ENCODE measurements at regions not wholly inside any gene's neighbourhood (a gene's known extent, or its start where the extent isn't known, plus 50 kb on each side); places are given as distances from the start of the nearest gene placed in this dataset.

DNA sequence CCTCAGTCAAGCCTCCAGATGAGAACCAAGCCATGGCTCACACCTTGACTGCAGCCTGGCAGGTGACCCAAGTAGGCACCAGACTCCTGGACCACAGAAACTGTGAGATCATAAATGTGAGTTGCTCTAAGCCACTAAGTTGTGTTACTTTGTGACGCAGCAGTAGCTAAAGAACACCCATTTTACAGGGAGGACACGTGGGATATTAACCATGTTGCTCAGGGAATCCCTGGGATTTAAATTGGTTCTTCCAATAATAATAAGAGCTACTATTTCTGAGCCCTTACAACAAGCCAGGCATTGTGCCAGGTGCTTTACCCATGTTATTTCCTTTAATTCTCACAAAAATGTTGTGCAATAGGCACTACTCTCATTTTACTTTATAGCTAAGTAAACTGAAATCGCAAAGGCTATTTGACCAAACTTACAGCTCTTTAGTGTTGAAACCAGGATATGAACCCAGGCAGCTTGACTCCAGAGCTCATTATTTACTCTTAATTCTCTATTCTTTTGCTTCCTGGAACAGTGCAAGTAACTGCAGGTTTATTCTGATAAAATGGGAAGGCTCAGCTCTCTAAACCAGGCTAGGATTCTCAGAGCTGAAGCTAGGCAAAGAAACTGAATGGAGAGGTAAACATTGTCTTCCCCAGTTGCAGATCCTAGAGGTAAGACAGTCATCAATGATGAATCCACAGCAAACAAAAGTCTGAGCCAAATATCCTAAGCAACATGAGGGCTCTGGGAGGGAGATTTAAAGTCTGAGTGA lies 294.4 kb downstream of the KBTBD8 start:
- intact Hi-C loops (cut with DNase I; ENCODE audit: low total_unique reads) = no loop called here
- H3K27ac ChIP-seq = peak overlapping the region in 1 of 8 donors; percentile 14
- no peak overlapping the region for H3K4me3 ChIP-seq
- no peaks in the 10 kb centered on the region for H3K9me3 ChIP-seq
- H3K36me3 ChIP-seq = no peaks in the 10 kb centered on the region
- TF ChIP-seq, protein P1, sequence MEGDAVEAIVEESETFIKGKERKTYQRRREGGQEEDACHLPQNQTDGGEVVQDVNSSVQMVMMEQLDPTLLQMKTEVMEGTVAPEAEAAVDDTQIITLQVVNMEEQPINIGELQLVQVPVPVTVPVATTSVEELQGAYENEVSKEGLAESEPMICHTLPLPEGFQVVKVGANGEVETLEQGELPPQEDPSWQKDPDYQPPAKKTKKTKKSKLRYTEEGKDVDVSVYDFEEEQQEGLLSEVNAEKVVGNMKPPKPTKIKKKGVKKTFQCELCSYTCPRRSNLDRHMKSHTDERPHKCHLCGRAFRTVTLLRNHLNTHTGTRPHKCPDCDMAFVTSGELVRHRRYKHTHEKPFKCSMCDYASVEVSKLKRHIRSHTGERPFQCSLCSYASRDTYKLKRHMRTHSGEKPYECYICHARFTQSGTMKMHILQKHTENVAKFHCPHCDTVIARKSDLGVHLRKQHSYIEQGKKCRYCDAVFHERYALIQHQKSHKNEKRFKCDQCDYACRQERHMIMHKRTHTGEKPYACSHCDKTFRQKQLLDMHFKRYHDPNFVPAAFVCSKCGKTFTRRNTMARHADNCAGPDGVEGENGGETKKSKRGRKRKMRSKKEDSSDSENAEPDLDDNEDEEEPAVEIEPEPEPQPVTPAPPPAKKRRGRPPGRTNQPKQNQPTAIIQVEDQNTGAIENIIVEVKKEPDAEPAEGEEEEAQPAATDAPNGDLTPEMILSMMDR (IDR thresholded peaks at IDR 0.05 in 8 of 11, conservative IDR thresholded peaks at IDR 0.05 in 3 of 11) = no peak
- TF ChIP-seq POLR2A (IDR thresholded peaks at IDR 0.05) (no peak), POLR2AphosphoS5 (IDR thresholded peaks at IDR 0.05) (no peak)
- H3K4me1 ChIP-seq = peaks cover 0 to 18% (median 0%) of the 10 kb centered on the region in 6 donors
- no peak for DNase-seq
- no peaks in the 10 kb centered on the region for H3K27me3 ChIP-seq (replicated peaks in 1 of 7)
- 65 to 78% (median 70%) methylated on average over 3 of the region's 3 CpGs for WGBS, 5 donors

DNA sequence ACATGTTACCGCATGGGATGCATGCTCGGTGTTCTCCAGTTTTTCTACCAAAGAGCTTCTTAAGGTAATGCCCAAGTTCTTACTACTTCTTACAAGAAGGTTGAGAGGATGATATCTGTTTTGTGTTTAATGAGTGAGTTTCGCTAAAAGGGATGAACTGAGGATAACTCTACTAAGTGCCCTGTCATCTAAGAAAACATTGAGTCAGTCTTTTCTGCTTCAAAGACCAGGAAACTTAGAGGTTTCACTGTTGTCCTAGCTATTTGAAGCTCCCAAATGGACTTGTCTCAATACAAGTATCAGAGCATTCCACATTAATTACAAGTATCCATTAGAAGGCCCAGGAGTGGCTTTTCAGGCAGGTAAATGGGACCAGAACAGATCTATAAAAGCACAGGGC lies 296.2 kb downstream of the KBTBD8 start:
- peaks cover 0 to 18% (median 0%) of the 10 kb centered on the region in 6 donors for H3K4me1 ChIP-seq
- no peak for TF ChIP-seq POLR2AphosphoS5 (IDR thresholded peaks at IDR 0.05)
- TF ChIP-seq, protein P1 (IDR thresholded peaks at IDR 0.05 in 8 of 11, conservative IDR thresholded peaks at IDR 0.05 in 3 of 11) = no peak
- no peak for TF ChIP-seq POLR2A (IDR thresholded peaks at IDR 0.05)
- H3K36me3 ChIP-seq = no peaks in the 10 kb centered on the region
- DNase-seq = no peak
- no peaks in the 10 kb centered on the region for H3K27me3 ChIP-seq (replicated peaks in 1 of 7)
- WGBS, 5 donors = 92 to 98% (median 93%) methylated on average over 3 of the region's 3 CpGs
- no peak overlapping the region for H3K27ac ChIP-seq
- intact Hi-C loops (cut with DNase I; ENCODE audit: low total_unique reads) = no loop called here
- no peak overlapping the region for H3K4me3 ChIP-seq
- H3K9me3 ChIP-seq = no peaks in the 10 kb centered on the region

DNA sequence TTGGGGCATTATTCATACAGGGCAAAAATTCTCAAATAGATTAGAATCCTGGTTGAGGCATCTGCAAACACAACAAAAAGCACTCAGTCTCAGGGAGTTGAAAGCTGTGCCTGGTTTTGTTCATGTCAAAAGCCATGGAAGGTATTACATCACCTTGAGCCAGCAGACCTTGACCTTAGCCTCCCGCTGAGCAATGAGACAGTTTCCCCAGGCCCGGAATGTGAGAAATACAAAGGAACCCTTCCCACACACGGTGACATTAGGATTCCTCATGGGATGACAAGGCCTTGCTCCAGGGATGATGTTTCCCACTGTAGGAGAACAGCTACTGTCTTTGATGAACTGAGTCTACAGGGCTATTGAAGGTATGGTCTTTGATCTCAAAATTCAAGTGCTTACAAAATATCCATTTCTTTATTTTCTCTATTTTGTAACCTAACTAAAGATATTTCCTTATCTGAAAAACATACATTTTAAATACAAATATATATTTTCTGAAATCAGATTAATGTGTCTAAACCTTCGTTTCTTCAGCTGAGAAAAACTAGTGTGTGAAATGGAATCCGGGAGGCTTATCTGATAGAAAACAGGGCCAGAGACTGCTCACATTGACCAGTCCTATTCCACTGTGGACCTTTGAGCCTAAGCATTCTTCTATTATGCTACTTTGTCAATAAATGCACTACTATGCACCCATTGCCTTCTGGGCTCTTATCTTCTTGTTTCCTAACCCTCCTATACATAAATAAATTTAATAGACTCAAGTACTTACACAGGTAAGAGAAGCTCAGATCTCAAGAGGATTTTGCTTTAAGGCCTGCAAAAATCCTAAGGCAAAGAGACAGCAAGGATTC lies 298.2 kb downstream of the KBTBD8 start:
- WGBS, 5 donors = 62 to 83% (median 77%) methylated on average over 5 of the region's 5 CpGs
- Histone ChIP-seq H3K27ac (no peak overlapping the region), H3K9me3 (no peaks in the 10 kb centered on the region), H3K4me3 (no peak overlapping the region), H3K27me3 (replicated peaks in 1 of 7) (no peaks in the 10 kb centered on the region), H3K36me3 (no peaks in the 10 kb centered on the region), H3K4me1 (peaks cover 0 to 5% (median 0%) of the 10 kb centered on the region in 6 donors)
- TF ChIP-seq, protein P1 (IDR thresholded peaks at IDR 0.05 in 8 of 11, conservative IDR thresholded peaks at IDR 0.05 in 3 of 11) = no peak
- TF ChIP-seq POLR2A (IDR thresholded peaks at IDR 0.05) (no peak), POLR2AphosphoS5 (IDR thresholded peaks at IDR 0.05) (no peak)
- intact Hi-C loops (cut with DNase I; ENCODE audit: low total_unique reads) = no loop called here
- no peak for DNase-seq
